ENCODE measurements at regions not wholly inside any gene's neighbourhood (a gene's known extent, or its start where the extent isn't known, plus 50 kb on each side); places are given as distances from the start of the nearest gene placed in this dataset.

- TF ChIP-seq CTCF (CRISPR knock-in tag; IDR thresholded peaks at IDR 0.05), result no peak
- TF ChIP-seq TAF1 (CRISPR knock-in tag; IDR thresholded peaks at IDR 0.05), result no peak
- TF ChIP-seq ZNF234 (CRISPR knock-in tag; conservative IDR thresholded peaks at IDR 0.05), result no peak
- no peak for TF ChIP-seq ZNF44 (CRISPR knock-in tag; IDR thresholded peaks at IDR 0.05)
Observed at GRCh38 chr9:88932766-88933165, 58.5 kb upstream of the S1PR3 start.
